Ovary (tissue), 3 donors: ENCODE measurements at regions not wholly inside any gene's neighbourhood (a gene's known extent, or its start where the extent isn't known, plus 50 kb on each side); places are given as distances from the start of the nearest gene placed in this dataset.

Experiments
- CTCF ChIP-seq, 3 donors: fragments of 450-650 bp in 2 of 3; fragments of 200-600 bp in 1 of 3; IDR thresholded peaks; one replicate each; pipeline versions ENCODE4 v1.5.1 to v1.8.0; 2016 to 2022; ENCODE audit warnings: antibody characterized with exemption in 3 of 3, mild to moderate bottlenecking in 1 of 3
- EP300 ChIP-seq: sonication (generic); formaldehyde crosslinking; IDR thresholded peaks from one replicate; pipeline ENCODE4 v1.6.1; 2017; ENCODE audit warnings: antibody characterized with exemption
- POLR2A ChIP-seq: fragments of 450-650 bp; IDR thresholded peaks from one replicate; pipeline ENCODE4 v1.6.1; 2017; ENCODE audit warnings: antibody characterized with exemption, mild to moderate bottlenecking, moderate library complexity
- donor health status: DM: no; HTN: no; CAD: no.

- TF ChIP-seq EP300 = no peak
- TF ChIP-seq POLR2A = no peak
- no peak for TF ChIP-seq CTCF (IDR thresholded peaks at IDR 0.05)
Measured at GRCh38 chr4:26228883-26229282, 91.9 kb upstream of the RBPJ start.
